H1 (cell line): ENCODE measurements at regions not wholly inside any gene's neighbourhood (a gene's known extent, or its start where the extent isn't known, plus 50 kb on each side); places are given as distances from the start of the nearest gene placed in this dataset.

Source experiments
- CTCF ChIA-PET: fragments of 300-600 bp; sonication (Branson Sonifier 250); formaldehyde crosslinking; loops from one replicate; lab custom pipeline; 2021; ENCODE audit not compliant: partially characterized antibody; lab: Charles Lee
- POLR2A ChIA-PET: fragments of 300-600 bp; sonication (Branson Sonifier 250); formaldehyde crosslinking; loops from one replicate; lab custom pipeline; 2021; ENCODE audit warnings: inconsistent platforms; ENCODE audit not compliant: partially characterized antibody; lab: Charles Lee
- DNase-seq, 2 experiments: peaks; one replicate each; pipeline versions ENCODE4 v3.0.0 to v3.0.0-alpha.2; 2010 to 2022; ENCODE audit warnings: low spot score in 2 of 2, low read depth in 1 of 2, mixed read lengths in 1 of 2
- FAIRE-seq: peaks from 2 replicates; lab custom pipeline; 2011; peaks lifted over from hg19 to GRCh38; lab: Jason Lieb, UNC
- H2AFZ ChIP-seq: 2 replicates; pipeline ENCODE4 v1.8.1; 2012; ENCODE audit warnings: low read length, inconsistent platforms
- H2AK5ac ChIP-seq: 2 replicates; pipeline ENCODE4 v1.6.1; 2013; ENCODE audit warnings: low read depth, low read length
- H2BK120ac ChIP-seq: replicated peaks from 2 replicates; pipeline ENCODE3; 2013; ENCODE audit warnings: low read depth, low read length, inconsistent platforms
- H2BK12ac ChIP-seq: 2 replicates; pipeline ENCODE4 v1.6.1; 2013; ENCODE audit warnings: low read depth, low read length
- H2BK15ac ChIP-seq: 2 replicates; pipeline ENCODE4 v1.6.1; 2013; ENCODE audit warnings: low read length
- H2BK20ac ChIP-seq: 2 replicates; pipeline ENCODE4 v1.6.1; 2013; ENCODE audit warnings: low read length
- H2BK5ac ChIP-seq: 2 replicates; pipeline ENCODE4 v1.6.1; 2013; ENCODE audit warnings: low read depth, low read length
- H3K14ac ChIP-seq: 2 replicates; pipeline ENCODE4 v1.6.1; 2013; ENCODE audit warnings: inconsistent platforms; ENCODE audit not compliant: insufficient read length
- H3K18ac ChIP-seq: 2 replicates; pipeline ENCODE4 v1.6.1; 2013; ENCODE audit warnings: low read length; ENCODE audit errors: extremely low read depth
- H3K23ac ChIP-seq: 2 replicates; pipeline ENCODE4 v1.6.1; 2013; ENCODE audit warnings: inconsistent platforms; ENCODE audit not compliant: insufficient read length
- H3K23me2 ChIP-seq: 2 replicates; pipeline ENCODE4 v1.6.1; 2013; ENCODE audit warnings: low read depth, low read length
- H3K27ac ChIP-seq: 2 replicates; pipeline ENCODE4 v1.6.1; 2011; ENCODE audit warnings: low read depth, low read length, inconsistent platforms
- H3K27me3 ChIP-seq, 4 experiments: replicated peaks in 1 of 4; 1 replicate in 1 of 4; 2 replicates in 3 of 4; pipeline versions ENCODE4 v1.6.1 to v1.8.1; 2011 to 2013; ENCODE audit warnings: low read length in 3 of 4, mild to moderate bottlenecking in 3 of 4, inconsistent platforms in 2 of 4, mixed read lengths in 2 of 4, moderate library complexity in 1 of 4; ENCODE audit not compliant: control insufficient read depth in 3 of 4, insufficient read depth in 3 of 4; ENCODE audit errors: extremely low read depth in 1 of 4
- H3K36me3 ChIP-seq, 4 experiments: 2 replicates each; pipeline versions ENCODE4 v1.6.1 to v1.8.1; 2011 to 2013; ENCODE audit warnings: mild to moderate bottlenecking in 4 of 4, low read length in 3 of 4, moderate library complexity in 2 of 4, control low read depth in 1 of 4, inconsistent platforms in 1 of 4; ENCODE audit not compliant: insufficient read depth in 4 of 4, control insufficient read depth in 2 of 4
- H3K4ac ChIP-seq: replicated peaks from 2 replicates; pipeline ENCODE3; 2013; ENCODE audit warnings: low read length, low read depth, mixed read lengths, inconsistent platforms; ENCODE audit not compliant: insufficient read length
- H3K4me1 ChIP-seq, 4 experiments: replicated peaks in 1 of 4; 1 replicate in 1 of 4; 2 replicates in 3 of 4; pipeline versions ENCODE4 v1.6.1 to v1.8.1; 2011 to 2013; ENCODE audit warnings: low read length in 3 of 4, inconsistent platforms in 2 of 4, mixed read lengths in 1 of 4; ENCODE audit not compliant: insufficient read depth in 4 of 4, control insufficient read depth in 3 of 4
- H3K4me2 ChIP-seq, 2 experiments: 2 replicates each; pipeline versions ENCODE4 v1.6.1 to v1.8.1; 2011 to 2013; ENCODE audit warnings: low read depth in 2 of 2, low read length in 2 of 2, control low read depth in 1 of 2, inconsistent platforms in 1 of 2, mild to moderate bottlenecking in 1 of 2; ENCODE audit not compliant: insufficient read depth in 1 of 2
- H3K4me3 ChIP-seq, 4 experiments: fragments of 200-600, 300-600 bp in 1 of 4; sonication (generic), shearing (Covaris generic), sonication (Bioruptor Twin) in 1 of 4; 2 replicates each; pipeline versions ENCODE4 v1.5.1 to v1.8.1; 2011 to 2016; ENCODE audit warnings: low read length in 4 of 4, low read depth in 3 of 4, control low read depth in 2 of 4, inconsistent platforms in 2 of 4, mild to moderate bottlenecking in 2 of 4, mixed read lengths in 1 of 4, moderate library complexity in 1 of 4; ENCODE audit not compliant: insufficient read depth in 2 of 4; ENCODE audit errors: extremely low read depth in 1 of 4
- H3K56ac ChIP-seq: replicated peaks from 2 replicates; pipeline ENCODE3; 2013; ENCODE audit warnings: low read depth, mild to moderate bottlenecking, mixed read lengths, low read length, inconsistent platforms; ENCODE audit not compliant: insufficient read length
- H3K79me1 ChIP-seq: 2 replicates; pipeline ENCODE4 v1.6.1; 2013; ENCODE audit warnings: low read depth, low read length, control low read depth
- H3K79me2 ChIP-seq, 2 experiments: 2 replicates each; pipeline versions ENCODE4 v1.6.1 to v1.8.1; 2012 to 2013; ENCODE audit warnings: low read length in 2 of 2, mild to moderate bottlenecking in 2 of 2, inconsistent platforms in 1 of 2; ENCODE audit not compliant: insufficient read depth in 2 of 2, control insufficient read depth in 1 of 2
- H3K9ac ChIP-seq, 4 experiments: replicated peaks in 1 of 4; 1 replicate in 1 of 4; 2 replicates in 3 of 4; pipeline versions ENCODE4 v1.6.1 to v1.8.1; 2011 to 2013; ENCODE audit warnings: low read depth in 3 of 4, low read length in 3 of 4, control low read depth in 2 of 4, mild to moderate bottlenecking in 2 of 4, moderate library complexity in 2 of 4, inconsistent platforms in 1 of 4; ENCODE audit errors: extremely low read depth in 1 of 4
- H3K9me3 ChIP-seq, 2 experiments: 2 replicates each; pipeline versions ENCODE4 v1.6.1 to v1.8.1; 2012 to 2013; ENCODE audit warnings: mild to moderate bottlenecking in 2 of 2, moderate library complexity in 2 of 2, control low read depth in 1 of 2, inconsistent platforms in 1 of 2, low read depth in 1 of 2, low read length in 1 of 2, mixed read lengths in 1 of 2; ENCODE audit not compliant: insufficient read depth in 2 of 2
- H4K20me1 ChIP-seq, 2 experiments: replicated peaks in 1 of 2; 2 replicates each; pipeline versions ENCODE3 to v1.8.1; 2011 to 2013; ENCODE audit warnings: inconsistent platforms in 2 of 2, low read length in 2 of 2, mild to moderate bottlenecking in 1 of 2; ENCODE audit not compliant: insufficient read depth in 2 of 2, control insufficient read depth in 1 of 2
- H4K5ac ChIP-seq: 2 replicates; pipeline ENCODE4 v1.6.1; 2013; ENCODE audit warnings: low read length, low read depth, mixed read lengths, inconsistent platforms; ENCODE audit not compliant: insufficient read length
- H4K8ac ChIP-seq: 2 replicates; pipeline ENCODE4 v1.8.0; 2013; ENCODE audit warnings: mild to moderate bottlenecking, moderate library complexity, low read length, inconsistent platforms; ENCODE audit not compliant: insufficient read depth; ENCODE audit errors: extremely low read depth
- H4K91ac ChIP-seq: replicated peaks from 2 replicates; pipeline ENCODE3; 2013; ENCODE audit warnings: low read length, mixed read lengths, inconsistent platforms; ENCODE audit not compliant: insufficient read length
- BACH1 ChIP-seq: IDR thresholded peaks from 2 replicates; pipeline ENCODE4 v1.6.1; 2012; ENCODE audit warnings: low read length, improper control_type of control experiment
- BRCA1 ChIP-seq: IDR thresholded peaks from 2 replicates; pipeline ENCODE4 v1.6.1; 2012; ENCODE audit warnings: low read depth, low read length, improper control_type of control experiment
- EP300 ChIP-seq, 2 experiments: IDR thresholded peaks; 1 replicate in 1 of 2; 2 replicates in 1 of 2; pipeline ENCODE4 v1.6.1; 2011 to 2012; ENCODE audit warnings: low read depth in 2 of 2, low read length in 2 of 2, mild to moderate bottlenecking in 2 of 2, borderline replicate concordance in 1 of 2, inconsistent platforms in 1 of 2, moderate library complexity in 1 of 2
- JUN ChIP-seq: IDR thresholded peaks from 2 replicates; pipeline ENCODE4 v1.6.1; 2011; ENCODE audit warnings: low read depth, mild to moderate bottlenecking, improper control_type of control experiment, low read length
- SIRT6 ChIP-seq: IDR thresholded peaks from one replicate; pipeline ENCODE4 v1.7.1; 2012; ENCODE audit warnings: low read length, inconsistent platforms
- SP2 ChIP-seq: IDR thresholded peaks from 2 replicates; pipeline ENCODE4 v1.6.1; 2012; ENCODE audit warnings: mild to moderate bottlenecking, low read length, inconsistent platforms
- WGBS, 2 experiments: shearing (Covaris generic) in 1 of 2; methylation state at CpG; one replicate each; pipeline versions ENCODE4 v1.1.6 to v1.1.7; 2013 to 2015; ENCODE audit warnings: low lambda C conversion rate in 2 of 2, mixed read lengths in 2 of 2, inconsistent platforms in 1 of 2, low coverage in 1 of 2, missing lambda C conversion rate in 1 of 2; ENCODE audit not compliant: insufficient replicate concordance in 2 of 2, insufficient coverage in 1 of 2, insufficient read length in 1 of 2; ENCODE audit errors: extremely low coverage in 1 of 2, missing lambda C conversion rate in 1 of 2; 5-methylcytosine and 5-hydroxymethylcytosine counted together

GRCh38 chr20:63097336-63097831 lies 90.6 kb upstream of the BHLHE23 start:
- H3K56ac ChIP-seq: no peak overlapping the region
- H3K23ac ChIP-seq: no peak overlapping the region
- POLR2A ChIA-PET: no interaction called here
- H3K18ac ChIP-seq: no peak overlapping the region
- no peak overlapping the region for H3K4ac ChIP-seq
- no peak overlapping the region for H4K91ac ChIP-seq
- no peak overlapping the region for H2BK20ac ChIP-seq
- peaks cover 0 to 3% (median 0%) of the 10 kb centered on the region in 4 experiments; a peak in 1 of 8 replicates for H3K36me3 ChIP-seq
- H4K5ac ChIP-seq: no peak overlapping the region
- H4K20me1 ChIP-seq: peaks cover 2% of the 10 kb centered on the region in 2 experiments
- H2AK5ac ChIP-seq: no peak overlapping the region; the same call in 1 of the 2 replicates
- no peak overlapping the region for H2BK120ac ChIP-seq
- WGBS, 2 experiments: 86% methylated on average over 11 of the region's 21 CpGs; no CpG with 5 or more reads in 1 of the 2 experiments
- H3K4me2 ChIP-seq: no peak overlapping the region
- no peaks in the 10 kb centered on the region for H3K79me2 ChIP-seq
- H2BK5ac ChIP-seq: no peak overlapping the region
- DNase-seq (peak in 1 of 2 experiments; percentile 41), FAIRE-seq (no peak)
- no peak overlapping the region for H2BK12ac ChIP-seq
- H2AFZ ChIP-seq: no peak overlapping the region
- no peak overlapping the region for H3K4me3 ChIP-seq
- CTCF ChIA-PET: no interaction called here
- H3K9ac ChIP-seq: no peak overlapping the region
- H3K27me3 ChIP-seq: peaks cover 20 to 33% (median 32%) of the 10 kb centered on the region in 4 experiments
- no peak overlapping the region for H2BK15ac ChIP-seq
- no peak overlapping the region for H4K8ac ChIP-seq
- no peak overlapping the region for H3K14ac ChIP-seq
- H3K23me2 ChIP-seq: peaks cover 3% of the 10 kb centered on the region
- H3K27ac ChIP-seq: no peak overlapping the region
- H3K9me3 ChIP-seq: no peaks in the 10 kb centered on the region
- TF ChIP-seq SIRT6 (no peak), SP2 (no peak), BACH1 (no peak), BRCA1 (no peak), EP300 (IDR thresholded peaks at IDR 0.05; ENCODE audit: borderline replicate concordance in 1 of 2, low read depth in 2 of 2, low read length in 2 of 2) (no peak), JUN (no peak)
- peaks cover 0 to 14% (median 7%) of the 10 kb centered on the region in 4 experiments; a peak in 6 of 7 replicates for H3K4me1 ChIP-seq
- H3K79me1 ChIP-seq: no peaks in the 10 kb centered on the region
